ENCODE measurements at regions not wholly inside any gene's neighbourhood (a gene's known extent, or its start where the extent isn't known, plus 50 kb on each side); places are given as distances from the start of the nearest gene placed in this dataset.

GRCh38 chr11:121884626-121885025 is 231.4 kb downstream of the BLID start:
- no peak for TF ChIP-seq CTCF (IDR thresholded peaks at IDR 0.05)
- TF ChIP-seq POLR2A (IDR thresholded peaks at IDR 0.05) = no peak

All from thyroid gland (tissue), 4 donors.